A673 (cell line): ENCODE measurements at regions not wholly inside any gene's neighbourhood (a gene's known extent, or its start where the extent isn't known, plus 50 kb on each side); places are given as distances from the start of the nearest gene placed in this dataset.

Experiments used
- BruUV-seq: library from RNA; stranded (reverse); fragments of 400-500 nt; replicated peaks from 2 replicates; lab custom pipeline; 2021; lab: Mats Ljungman, UMichigan
- CTCF ChIA-PET: fragments of 300-600 bp; sonication (Branson Sonifier 250); formaldehyde crosslinking; loops from one replicate; lab custom pipeline; 2022; ENCODE audit warnings: antibody characterized with exemption; lab: Charles Lee
- POLR2A ChIA-PET: fragments of 300-600 bp; sonication (Branson Sonifier 250); formaldehyde crosslinking; loops from one replicate; lab custom pipeline; 2022; ENCODE audit warnings: antibody characterized with exemption; ENCODE audit not compliant: low non-redundant PET; lab: Charles Lee
- DNase-seq: peaks from one replicate; pipeline ENCODE4 v3.0.0-alpha.2; 2015; ENCODE audit warnings: low spot score
- H3K27ac ChIP-seq: fragments of 200-600 bp; sonication (generic); 2 replicates; pipeline ENCODE4 v1.5.1; 2016; ENCODE audit warnings: mixed run types, low read depth, mild to moderate bottlenecking, mixed read lengths, antibody characterized with exemption, low read length; ENCODE audit not compliant: poor library complexity, severe bottlenecking
- H3K27me3 ChIP-seq: fragments of 200-600 bp; sonication (generic); replicated peaks from 2 replicates; pipeline ENCODE4 v1.6.1; 2017; ENCODE audit warnings: mixed run types, low read depth, mild to moderate bottlenecking, mixed read lengths, antibody characterized with exemption, low read length; ENCODE audit not compliant: insufficient read depth, poor library complexity
- H3K36me3 ChIP-seq: fragments of 200-600 bp; sonication (generic); 2 replicates; pipeline ENCODE4 v1.6.1; 2016; ENCODE audit warnings: mixed run types, mild to moderate bottlenecking, mixed read lengths, antibody characterized with exemption, low read length; ENCODE audit not compliant: insufficient read depth, poor library complexity, severe bottlenecking
- H3K4me1 ChIP-seq: fragments of 200-600 bp; sonication (generic); 2 replicates; pipeline ENCODE4 v1.6.1; 2017; ENCODE audit warnings: mixed run types, mild to moderate bottlenecking, mixed read lengths, antibody characterized with exemption, low read length; ENCODE audit not compliant: insufficient read depth, poor library complexity, severe bottlenecking
- H3K4me3 ChIP-seq: fragments of 200-600 bp; sonication (generic); 2 replicates; pipeline ENCODE4 v1.5.1; 2016; ENCODE audit warnings: low read depth, mixed run types, mild to moderate bottlenecking, mixed read lengths, low read length; ENCODE audit not compliant: poor library complexity, severe bottlenecking
- H3K9me3 ChIP-seq: fragments of 200-600 bp; sonication (generic); 2 replicates; pipeline ENCODE4 v1.6.1; 2016; ENCODE audit warnings: mixed run types, low read depth, mild to moderate bottlenecking, mixed read lengths, antibody characterized with exemption, low read length; ENCODE audit not compliant: poor library complexity, severe bottlenecking
- CTCF ChIP-seq: fragments of 300-800, 200-600 bp; sonication (generic); conservative IDR thresholded peaks from 2 replicates; pipeline ENCODE4 v1.5.1; 2017; ENCODE audit warnings: low read depth, mild to moderate bottlenecking, antibody characterized with exemption, low read length, moderate library complexity, mixed read lengths
- EZH2 ChIP-seq: fragments of 200-600 bp; sonication (generic); IDR thresholded peaks from 2 replicates; pipeline ENCODE4 v1.6.1; 2017; ENCODE audit warnings: borderline replicate concordance, low read depth, mild to moderate bottlenecking, mixed read lengths, antibody characterized with exemption, low read length; ENCODE audit not compliant: poor library complexity, severe bottlenecking
- intact Hi-C: fragments of 100-400 bp; cut with micrococcal nuclease; formaldehyde crosslinking; loops from one replicate; pipeline ENCODE4 v1.10.0; 2022; ENCODE audit not compliant: unreplicated experiment

GRCh38 chr12:90253136-90253535 lies 544.5 kb upstream of the ATP2B1 start:
- Histone ChIP-seq H3K27ac (no peak overlapping the region), H3K4me1 (peaks cover 4% of the 10 kb centered on the region), H3K4me3 (no peak overlapping the region), H3K27me3 (no peaks in the 10 kb centered on the region), H3K9me3 (no peaks in the 10 kb centered on the region), H3K36me3 (no peaks in the 10 kb centered on the region)
- no peak for DNase-seq
- intact Hi-C loops = loop anchor here (10.0 kb wide), 1 partner anchor 708 kb away; no protein-coding TSS in a partner anchor
- CTCF ChIA-PET = no interaction called here
- TF ChIP-seq EZH2 = no peak
- TF ChIP-seq CTCF = no peak
- BruUV-seq = no TSS peak
- POLR2A ChIA-PET = no interaction called here

- CTCF ChIA-PET = no interaction called here
Measured at GRCh38 chr12:90250766-90251165, 542.1 kb upstream of the ATP2B1 start.

GRCh38 chr12:90250042-90250441 lies 541.4 kb upstream of the ATP2B1 start:
- no peak overlapping the region for H3K4me3 ChIP-seq
- BruUV-seq = no TSS peak
- intact Hi-C loops = loop anchor here (10.0 kb wide), 1 partner anchor 705 kb away; no protein-coding TSS in a partner anchor
- POLR2A ChIA-PET = no interaction called here
- H3K36me3 ChIP-seq = no peaks in the 10 kb centered on the region
- no peak for DNase-seq
- no peak overlapping the region for H3K27ac ChIP-seq
- H3K9me3 ChIP-seq = no peaks in the 10 kb centered on the region
- CTCF ChIA-PET = no interaction called here
- peaks cover 9% of the 10 kb centered on the region for H3K4me1 ChIP-seq
- TF ChIP-seq EZH2 = no peak
- TF ChIP-seq CTCF = no peak
- H3K27me3 ChIP-seq = no peaks in the 10 kb centered on the region

More at GRCh38 chr12:90250766-90251165, 542.1 kb upstream of the ATP2B1 start:
- no peaks in the 10 kb centered on the region for H3K9me3 ChIP-seq
- intact Hi-C loops = loop anchor here (10.0 kb wide), 1 partner anchor 706 kb away; no protein-coding TSS in a partner anchor
- H3K27ac ChIP-seq = no peak overlapping the region
- no TSS peak for BruUV-seq
- no peaks in the 10 kb centered on the region for H3K36me3 ChIP-seq
- TF ChIP-seq CTCF (no peak), EZH2 (no peak)
- peaks cover 9% of the 10 kb centered on the region for H3K4me1 ChIP-seq
- no peak overlapping the region for H3K4me3 ChIP-seq
- no peaks in the 10 kb centered on the region for H3K27me3 ChIP-seq
- POLR2A ChIA-PET = no interaction called here
- no peak for DNase-seq
